OCI-LY1 (cell line): ENCODE measurements at regions not wholly inside any gene's neighbourhood (a gene's known extent, or its start where the extent isn't known, plus 50 kb on each side); places are given as distances from the start of the nearest gene placed in this dataset.

Source experiments
- EZH2 ChIP-seq: fragments of 200-600 bp; sonication (generic), shearing (Covaris generic); IDR thresholded peaks from 2 replicates; pipeline ENCODE4 v1.8.0; 2017; ENCODE audit warnings: borderline replicate concordance, mixed run types, mild to moderate bottlenecking, antibody characterized with exemption, low read length, moderate library complexity, mixed read lengths
- TF ChIP-seq, protein P1 (sequence below): fragments of 200-600 bp; sonication (generic), shearing (Covaris generic); IDR thresholded peaks from 2 replicates; pipeline ENCODE4 v1.5.1; 2017; ENCODE audit warnings: mild to moderate bottlenecking, antibody characterized with exemption, low read length, moderate library complexity, mixed read lengths

DNA sequence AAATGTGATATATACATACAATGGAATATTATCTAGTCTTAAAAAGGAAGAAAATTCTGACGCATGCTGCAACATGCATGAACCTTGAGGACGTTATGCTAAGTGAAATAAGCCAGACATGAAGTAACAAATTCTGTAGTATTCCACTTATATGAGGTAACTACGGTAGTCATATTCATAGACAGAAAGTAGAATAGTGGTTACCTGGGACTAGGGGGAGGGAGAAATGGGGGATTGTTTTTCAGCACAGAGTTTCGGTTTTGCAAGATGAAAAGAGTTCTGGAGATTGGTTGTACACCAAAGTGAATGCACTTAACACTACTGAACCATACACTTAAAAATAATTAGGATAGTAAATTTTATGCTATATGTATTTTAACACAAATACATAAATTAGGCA, 192.3 kb upstream of the FOXN2 start:
- TF ChIP-seq, protein P1, sequence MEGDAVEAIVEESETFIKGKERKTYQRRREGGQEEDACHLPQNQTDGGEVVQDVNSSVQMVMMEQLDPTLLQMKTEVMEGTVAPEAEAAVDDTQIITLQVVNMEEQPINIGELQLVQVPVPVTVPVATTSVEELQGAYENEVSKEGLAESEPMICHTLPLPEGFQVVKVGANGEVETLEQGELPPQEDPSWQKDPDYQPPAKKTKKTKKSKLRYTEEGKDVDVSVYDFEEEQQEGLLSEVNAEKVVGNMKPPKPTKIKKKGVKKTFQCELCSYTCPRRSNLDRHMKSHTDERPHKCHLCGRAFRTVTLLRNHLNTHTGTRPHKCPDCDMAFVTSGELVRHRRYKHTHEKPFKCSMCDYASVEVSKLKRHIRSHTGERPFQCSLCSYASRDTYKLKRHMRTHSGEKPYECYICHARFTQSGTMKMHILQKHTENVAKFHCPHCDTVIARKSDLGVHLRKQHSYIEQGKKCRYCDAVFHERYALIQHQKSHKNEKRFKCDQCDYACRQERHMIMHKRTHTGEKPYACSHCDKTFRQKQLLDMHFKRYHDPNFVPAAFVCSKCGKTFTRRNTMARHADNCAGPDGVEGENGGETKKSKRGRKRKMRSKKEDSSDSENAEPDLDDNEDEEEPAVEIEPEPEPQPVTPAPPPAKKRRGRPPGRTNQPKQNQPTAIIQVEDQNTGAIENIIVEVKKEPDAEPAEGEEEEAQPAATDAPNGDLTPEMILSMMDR: no peak
- no peak for TF ChIP-seq EZH2
